ENCODE measurements at regions not wholly inside any gene's neighbourhood (a gene's known extent, or its start where the extent isn't known, plus 50 kb on each side); places are given as distances from the start of the nearest gene placed in this dataset.
"Not testable (repeated sequence)": the region's sequence is repeated elsewhere in the genome, so short reads cannot be mapped to it uniquely, and the experiment has no call there.

DNA sequence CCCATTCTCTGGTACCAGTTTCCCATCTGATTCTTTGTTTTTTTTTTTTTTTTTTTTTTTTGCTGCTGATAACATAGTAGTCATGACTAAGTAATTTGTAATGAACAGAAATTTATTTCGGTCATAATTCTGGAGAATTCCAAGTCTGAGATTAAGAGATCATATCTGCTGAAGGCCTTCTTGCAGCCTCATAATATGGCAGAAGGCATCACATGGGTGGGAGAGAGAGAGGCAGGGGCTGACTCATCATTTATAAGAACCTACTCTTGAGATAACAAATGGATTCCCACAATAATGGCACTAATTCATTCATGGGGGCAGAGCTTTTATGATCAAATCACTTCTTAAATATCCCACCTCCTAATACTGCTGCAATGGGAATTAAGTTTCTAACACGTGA is 1034.3 kb downstream of the STIM2 start:
- DNase-seq, result no peak

DNA sequence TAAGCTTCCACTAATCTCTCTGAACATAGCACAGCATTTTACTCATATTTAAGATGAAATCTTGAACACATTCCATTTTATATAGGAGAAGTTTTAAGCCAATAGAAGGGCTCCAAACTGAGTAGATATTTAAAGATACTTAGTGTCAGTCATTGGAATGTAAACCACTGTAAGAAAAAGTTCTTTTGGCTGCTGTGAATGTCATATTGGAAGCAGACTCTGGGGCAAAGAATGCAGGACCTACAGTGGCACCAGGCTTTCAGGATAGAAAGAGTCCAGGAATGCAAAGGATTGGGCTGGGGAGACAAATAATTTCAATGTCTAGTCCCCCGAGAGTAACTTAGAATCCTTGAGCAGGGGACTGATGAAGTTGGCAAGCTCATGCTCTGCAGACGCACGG is 1047.7 kb downstream of the STIM2 start:
- DNase-seq, result peak; percentile 4

DNA sequence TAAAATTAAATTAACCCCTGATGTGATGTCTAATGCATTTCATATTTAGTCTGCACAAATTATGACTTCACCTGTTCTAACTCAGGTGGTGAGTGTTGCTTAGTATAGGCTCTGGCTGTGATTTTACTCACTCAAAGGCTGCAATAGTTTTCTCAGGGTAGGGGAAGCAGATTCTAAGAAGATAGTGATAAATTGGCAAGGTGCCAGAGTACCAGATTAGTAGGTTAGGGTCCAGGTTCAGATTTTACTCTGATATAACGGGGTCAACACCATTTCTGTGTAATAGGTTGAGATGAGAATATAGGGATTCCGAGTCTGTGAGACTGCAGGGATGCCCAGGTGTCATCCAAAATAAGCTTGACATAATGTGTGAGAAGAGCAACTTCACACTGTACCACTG is 1049.6 kb downstream of the STIM2 start:
- no peak for DNase-seq

DNA sequence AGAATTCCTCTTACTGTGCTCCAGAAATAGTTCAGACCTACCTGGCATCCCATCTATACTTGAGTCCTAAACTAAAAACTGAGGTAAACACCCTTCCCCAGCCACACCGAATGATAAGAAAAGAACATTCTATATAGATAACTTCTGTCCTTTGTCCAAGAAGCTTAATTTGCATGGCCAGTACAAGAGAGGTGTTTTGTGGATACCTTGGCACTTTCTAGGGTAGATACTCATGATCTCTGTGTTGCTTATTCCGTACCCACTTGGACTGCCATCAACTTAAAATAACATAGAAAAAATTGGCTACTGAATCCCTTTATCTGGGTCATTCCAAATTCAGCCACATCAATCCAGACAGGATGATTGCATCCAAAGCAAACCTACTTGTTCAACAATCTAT is 1050.4 kb downstream of the STIM2 start:
- no peak for DNase-seq

DNA sequence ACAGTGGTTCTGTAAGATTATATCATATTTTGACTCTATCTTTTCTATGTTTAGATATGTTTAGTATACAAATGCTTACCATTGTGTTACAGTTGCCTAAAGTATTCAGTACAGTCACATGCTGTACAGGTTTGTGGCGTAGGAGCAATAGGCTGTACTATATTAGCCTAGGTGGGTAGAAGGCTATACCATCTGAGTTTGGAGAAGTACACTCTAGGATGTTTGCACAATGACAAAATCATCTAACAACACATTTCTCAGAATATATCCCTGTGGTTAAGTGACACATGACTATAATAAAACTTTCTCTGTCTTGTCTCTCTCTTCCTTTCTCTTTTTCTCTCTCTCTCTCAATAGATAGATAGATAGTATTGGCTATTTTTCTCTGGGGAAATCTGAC is 1053.1 kb downstream of the STIM2 start:
- no peak for DNase-seq

DNA sequence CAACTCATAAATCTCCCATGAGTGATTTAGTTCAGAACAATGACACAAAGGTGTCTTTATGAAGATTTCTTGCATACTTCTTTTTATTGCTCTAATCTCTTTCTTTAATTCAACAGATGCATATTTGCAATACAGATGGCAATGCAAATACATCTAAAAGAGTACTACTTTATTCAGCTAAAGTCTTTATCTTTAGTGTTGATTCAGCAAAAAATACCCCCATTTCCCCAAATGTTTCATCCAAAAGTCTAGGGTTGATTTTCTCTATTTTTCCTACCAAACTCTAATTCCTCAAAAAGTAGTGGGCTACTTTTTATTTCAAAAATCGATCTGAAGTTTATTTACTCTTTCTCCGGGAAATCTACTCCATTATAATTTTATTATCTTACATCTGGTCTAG is 1055.2 kb downstream of the STIM2 start:
- DNase-seq, result no peak

DNA sequence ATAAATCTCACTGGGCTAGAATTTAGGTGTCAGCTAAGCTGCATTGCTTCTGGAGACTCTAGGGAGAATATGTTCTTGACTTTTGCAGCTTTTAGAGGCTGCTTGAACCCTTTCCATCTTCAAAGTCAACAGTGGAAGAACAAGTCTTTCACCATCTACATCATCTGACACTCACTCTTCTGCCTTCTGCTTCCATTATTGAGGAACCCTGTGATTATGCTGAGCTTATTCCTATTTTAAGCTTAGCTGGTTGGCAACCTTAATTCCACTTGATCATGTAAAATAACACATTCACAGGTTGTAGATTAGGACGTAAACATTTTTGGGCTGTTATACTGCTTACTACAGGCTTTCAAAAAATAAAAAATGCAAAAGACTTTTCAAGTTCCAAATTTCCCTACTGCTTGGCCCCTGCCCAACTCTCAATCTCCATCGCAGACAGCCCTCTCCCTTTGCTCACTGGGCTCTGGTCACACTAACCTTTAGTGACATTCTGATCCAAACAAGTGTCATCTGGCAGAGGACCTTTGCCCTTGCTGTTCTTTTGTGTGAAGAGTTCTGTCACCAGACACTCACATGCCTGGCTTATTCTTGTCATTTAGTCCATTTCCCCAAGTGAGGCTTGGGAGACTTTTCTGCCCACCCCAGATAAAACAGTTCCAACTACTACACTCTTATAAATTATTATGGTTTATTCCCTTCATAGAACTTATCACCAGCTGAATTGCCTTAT is 1056.0 kb downstream of the STIM2 start:
- DNase-seq, result no peak

DNA sequence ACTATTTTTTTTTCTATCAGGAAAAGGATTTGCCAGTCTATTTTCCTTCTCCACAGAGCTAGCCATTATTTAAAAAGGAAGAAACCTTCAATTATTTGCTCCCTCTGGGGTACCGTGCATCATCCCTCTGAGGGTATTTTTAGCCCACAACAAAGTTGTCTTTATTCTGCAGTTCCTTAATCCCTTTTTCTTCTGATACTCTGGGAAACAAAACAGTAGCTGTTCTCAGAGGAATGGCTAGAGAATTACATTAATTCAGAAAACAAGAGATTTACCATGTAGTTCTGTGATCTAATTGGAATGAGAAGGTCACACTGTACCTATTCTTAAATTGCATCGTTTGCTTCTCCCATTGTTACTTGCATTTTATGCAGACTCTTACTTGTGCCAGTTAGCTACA is 1056.7 kb downstream of the STIM2 start:
- DNase-seq, result no peak

DNA sequence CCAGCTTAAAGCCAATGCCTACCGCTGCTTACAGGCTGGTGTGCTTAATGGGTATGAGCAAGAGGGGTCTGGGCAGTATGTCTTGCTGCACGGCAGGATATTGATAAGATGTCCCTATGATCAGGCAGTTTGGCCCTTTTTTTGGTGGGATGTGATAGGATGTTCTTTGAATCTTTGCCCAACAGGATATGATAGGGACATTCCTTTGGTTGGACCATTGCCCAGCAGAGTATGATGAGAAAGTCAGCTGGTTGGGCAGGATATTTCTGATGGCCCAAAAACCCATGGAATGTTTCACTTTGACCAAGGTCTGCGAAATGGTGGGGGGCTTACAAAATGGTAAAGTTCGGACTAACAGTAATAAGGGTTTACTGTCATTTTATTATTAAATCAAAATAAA is 1060.6 kb downstream of the STIM2 start:
- peak; percentile 27 for DNase-seq

DNA sequence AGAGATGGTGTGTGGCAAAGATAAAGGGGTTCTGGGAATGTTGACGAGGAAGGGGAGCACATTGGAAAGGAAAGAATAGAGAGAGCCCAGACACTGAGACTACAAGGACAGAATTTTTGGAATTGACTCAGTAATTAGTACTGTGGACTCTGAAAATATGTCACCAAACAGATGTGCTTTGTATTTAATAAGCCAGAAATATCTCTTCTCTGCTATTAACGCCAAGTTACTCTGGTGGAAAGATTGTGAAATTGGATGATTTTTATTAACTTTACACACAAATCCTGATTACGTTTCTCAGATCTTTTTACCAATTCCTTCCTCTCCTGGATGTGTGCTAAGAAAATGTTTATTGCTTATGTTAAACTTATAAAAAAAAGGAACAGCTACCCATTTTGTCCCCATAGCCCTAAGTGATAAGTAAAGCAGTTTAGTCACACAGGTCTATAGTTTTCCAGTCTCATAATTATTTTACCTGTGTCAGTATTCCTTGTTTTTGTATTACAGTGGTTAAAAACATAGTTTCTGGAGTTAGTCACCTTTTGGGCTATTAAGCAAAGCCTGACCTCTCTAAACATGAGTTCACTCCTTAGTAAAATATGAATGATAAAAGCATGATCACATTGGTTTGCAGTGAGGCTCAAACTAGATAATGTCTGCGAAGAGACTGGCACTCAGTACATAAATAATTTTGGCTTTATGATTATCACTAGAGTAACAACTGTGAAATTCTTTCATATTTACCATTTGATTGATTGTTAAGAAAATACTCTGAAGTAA is 1068.3 kb downstream of the STIM2 start:
- DNase-seq, result no peak

DNA sequence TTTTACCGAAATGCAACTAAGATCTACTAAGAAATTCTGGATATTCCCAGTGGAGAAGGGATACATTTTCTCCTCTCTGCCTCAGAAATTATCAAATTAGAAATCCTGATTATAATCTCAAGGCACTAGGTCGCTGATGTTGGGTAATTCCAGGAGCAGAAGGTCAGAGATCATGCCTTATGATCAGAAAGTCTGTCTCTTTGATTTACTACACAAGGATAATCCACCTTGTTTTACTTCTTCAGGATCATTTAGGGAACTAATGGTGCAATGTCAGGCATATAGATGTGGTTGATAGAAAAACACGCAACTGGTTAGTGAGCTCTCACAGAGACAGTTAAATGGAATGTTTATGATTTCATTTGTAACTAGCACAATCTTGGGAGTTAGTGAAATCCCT is 1069.7 kb downstream of the STIM2 start:
- DNase-seq, result no peak

DNA sequence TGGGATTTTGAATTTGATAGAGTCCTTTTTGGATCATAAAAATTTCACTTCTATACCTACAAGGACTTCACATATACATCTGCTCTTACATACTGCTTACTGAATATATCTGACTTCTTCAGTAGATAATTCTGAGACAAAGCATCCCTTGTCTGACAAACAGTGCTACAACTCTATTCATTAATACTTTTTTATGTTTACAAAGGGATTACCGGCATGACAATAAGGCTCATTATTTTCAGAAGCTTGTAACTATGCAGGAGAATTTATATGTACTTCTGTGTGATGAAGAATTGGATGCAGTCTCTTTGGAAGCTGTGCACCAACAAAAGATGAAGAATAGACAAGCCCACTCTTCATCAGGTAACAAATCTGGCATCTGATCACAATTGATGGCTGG is 1070.3 kb downstream of the STIM2 start:
- no peak for DNase-seq

DNA sequence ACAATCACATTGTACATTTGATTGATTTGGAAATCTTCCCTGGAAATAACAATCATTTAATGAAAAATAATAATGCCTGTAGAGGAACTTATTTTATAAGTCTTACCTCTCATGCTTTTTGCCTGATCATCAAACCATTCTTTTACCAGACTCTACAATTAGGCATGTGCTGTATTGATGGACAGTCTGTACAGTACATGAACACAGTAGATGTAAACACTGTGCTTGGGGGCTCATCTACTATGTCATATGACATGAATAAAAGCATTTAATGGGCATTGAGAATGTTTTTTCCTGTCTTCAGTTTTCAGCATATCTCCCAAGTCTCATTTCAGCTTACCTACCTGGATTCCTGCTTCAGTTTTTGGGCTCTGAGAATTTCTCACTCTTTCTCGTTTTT is 1070.9 kb downstream of the STIM2 start:
- no peak for DNase-seq

DNA sequence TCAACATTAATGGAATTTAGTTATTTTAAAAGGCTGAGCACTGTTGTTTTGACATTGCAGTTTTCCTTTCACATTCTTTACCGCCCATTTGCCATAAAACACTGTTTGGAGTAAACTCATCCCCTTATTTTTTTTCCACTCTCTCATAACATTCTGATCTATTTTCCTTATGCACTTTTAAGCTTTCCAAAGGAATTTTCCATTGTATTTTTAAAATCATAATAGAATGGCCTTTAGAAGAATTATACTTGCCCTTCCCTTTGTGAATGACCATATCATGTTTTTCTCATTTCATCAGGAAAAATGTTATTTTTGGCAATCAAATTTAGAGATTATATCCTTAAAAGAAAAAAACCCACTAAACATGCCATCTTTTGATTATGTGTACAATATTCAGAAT is 1074.2 kb downstream of the STIM2 start:
- DNase-seq, result no peak

DNA sequence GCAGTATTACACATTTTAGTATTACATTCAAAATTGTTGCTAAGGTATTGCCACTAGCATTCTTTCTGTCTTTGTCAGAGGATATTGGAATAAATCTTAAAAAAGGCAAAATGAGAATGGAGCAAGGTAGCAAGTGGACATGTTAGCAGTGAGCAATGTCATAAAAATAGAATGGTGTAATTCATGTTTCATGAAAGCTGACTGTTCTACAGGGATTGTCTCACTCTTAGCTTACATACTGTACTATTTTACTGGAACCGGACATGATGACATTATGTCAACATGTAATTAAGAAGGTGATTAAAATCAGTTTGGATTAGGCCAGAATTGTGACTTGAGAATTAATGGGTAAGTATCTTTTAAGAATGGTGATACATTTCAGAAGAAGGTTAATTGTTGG is 1086.2 kb downstream of the STIM2 start:
- DNase-seq, result no peak

DNA sequence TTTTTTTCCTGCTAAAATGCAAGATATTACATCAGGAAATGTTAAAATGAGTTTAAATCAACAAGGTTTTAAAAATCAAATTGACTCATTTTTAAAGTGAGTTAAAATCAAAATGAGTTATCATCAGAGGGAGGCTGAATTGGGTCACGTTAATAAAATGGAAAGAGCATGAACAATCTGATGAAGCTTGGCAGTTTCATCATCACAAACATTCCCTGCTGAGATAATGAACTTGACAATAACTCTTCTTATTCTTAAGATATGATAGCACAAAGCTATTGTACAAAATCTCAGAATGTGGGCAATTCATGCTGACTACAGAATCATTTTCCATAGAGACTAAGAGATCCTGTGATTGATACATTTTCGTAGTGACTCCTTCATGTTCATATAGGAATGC is 1086.7 kb downstream of the STIM2 start:
- DNase-seq, result no peak

DNA sequence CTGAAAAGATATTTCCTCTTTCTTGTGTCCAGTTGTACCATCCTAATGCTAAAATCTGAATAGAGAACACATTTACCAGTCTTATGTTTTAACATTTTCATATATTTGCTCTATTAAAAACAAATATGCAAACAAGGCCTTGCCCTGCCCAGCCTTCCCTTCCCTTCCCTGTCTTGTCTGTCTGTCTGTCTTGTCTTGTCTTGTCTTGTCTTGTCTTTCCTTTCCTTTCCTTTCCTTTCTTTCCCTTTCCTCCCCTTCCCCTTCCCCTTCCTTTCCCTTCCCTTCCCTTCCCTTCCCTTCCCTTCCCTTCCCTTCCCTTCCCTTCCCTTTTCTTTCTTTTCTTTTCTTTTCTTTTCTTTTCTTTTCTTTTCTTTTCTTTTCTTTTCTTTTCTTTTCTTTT is 1103.5 kb downstream of the STIM2 start:
- no peak for DNase-seq

DNA sequence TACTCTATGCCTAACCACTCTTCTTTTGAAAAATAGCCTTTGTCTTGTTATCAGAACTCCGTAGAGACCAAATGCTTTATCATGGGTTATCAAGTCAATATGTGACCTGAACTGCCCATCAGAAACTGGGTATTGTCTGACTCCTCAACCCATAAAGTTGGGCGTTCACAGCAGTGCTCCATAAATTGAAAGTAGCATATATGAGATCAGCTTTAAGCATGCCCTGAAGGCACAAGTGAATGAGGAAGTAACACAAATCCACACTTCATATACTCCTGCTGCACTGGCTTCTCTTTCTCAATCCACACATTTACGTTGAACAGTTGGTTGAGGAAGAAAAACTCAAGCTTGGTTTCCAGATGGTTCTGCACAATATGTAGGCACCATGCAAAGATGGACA is 1106.0 kb downstream of the STIM2 start:
- no peak for DNase-seq

DNA sequence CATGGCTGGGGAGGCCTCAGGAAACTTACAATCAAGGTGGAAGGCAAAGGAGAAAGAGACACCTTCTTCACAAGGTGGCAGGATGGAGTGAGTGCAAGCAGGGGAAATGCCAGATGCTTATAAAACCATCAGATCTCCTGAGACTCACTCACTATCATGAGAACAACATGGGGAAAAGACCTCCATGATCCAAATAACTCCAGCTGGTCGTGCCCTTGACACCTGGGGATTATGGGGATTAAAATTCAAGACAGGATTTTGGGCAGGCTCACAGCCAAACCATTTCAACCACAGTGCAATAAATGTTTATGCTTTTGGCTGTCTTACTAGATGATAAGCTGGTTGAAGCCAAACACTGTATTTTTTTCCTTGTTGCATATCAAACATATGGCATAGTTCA is 1112.4 kb downstream of the STIM2 start:
- no peak for DNase-seq

DNA sequence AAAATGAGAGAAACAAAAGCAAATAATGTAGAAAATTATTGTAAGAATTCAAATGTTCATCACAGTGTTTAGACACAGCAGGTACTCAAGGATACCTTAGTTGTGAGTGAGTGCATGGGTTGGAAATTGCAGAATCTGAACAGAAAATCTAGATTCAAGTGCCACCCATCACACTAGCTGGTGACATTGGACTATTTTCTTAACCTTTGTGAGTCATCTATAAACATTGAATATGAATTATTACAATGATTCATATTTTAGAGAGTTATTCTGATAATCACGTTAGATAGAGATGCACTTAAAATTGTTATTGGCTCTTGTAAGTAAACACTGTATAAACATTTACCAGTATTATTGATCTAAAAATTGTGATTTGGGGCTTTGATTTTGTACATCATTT is 1113.1 kb downstream of the STIM2 start:
- no peak for DNase-seq

DNA sequence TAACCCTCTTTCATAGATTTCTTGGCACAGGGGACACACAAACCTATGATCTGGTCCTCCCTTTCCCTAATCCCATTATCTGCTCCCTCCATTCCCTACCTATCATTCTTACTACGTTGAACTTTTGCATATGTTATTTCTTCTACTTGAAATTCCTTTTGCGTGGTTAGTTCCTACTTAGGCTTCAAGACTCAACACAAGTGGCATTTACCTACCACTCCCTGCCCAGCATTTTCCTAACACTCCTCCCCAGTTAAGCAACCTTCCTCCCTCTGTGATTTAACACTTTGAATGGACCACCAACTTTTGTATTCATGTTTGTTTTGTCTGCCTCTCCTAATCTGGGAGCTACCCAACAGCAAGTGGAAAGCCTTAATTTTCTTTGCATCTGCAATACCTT is 1113.7 kb downstream of the STIM2 start:
- no peak for DNase-seq

DNA sequence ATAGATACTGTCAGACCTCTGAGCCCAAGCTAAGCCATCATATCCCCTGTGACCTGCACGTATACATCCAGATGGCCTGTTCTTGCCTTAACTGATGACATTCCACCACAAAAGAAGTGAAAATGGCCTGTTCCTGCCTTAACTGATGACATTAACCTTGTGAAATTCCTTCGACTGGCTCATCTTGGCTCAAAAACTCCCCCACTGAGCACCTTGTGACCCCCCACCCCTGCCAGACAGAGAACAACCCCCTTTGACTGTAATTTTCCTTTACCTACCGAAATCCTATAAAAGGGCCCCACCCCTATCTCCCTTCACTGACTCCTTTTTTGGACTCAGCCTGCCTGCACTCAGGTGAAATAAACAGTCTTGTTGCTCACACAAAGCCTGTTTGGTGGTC is 1114.2 kb downstream of the STIM2 start:
- DNase-seq, result not testable (repeated sequence)

DNA sequence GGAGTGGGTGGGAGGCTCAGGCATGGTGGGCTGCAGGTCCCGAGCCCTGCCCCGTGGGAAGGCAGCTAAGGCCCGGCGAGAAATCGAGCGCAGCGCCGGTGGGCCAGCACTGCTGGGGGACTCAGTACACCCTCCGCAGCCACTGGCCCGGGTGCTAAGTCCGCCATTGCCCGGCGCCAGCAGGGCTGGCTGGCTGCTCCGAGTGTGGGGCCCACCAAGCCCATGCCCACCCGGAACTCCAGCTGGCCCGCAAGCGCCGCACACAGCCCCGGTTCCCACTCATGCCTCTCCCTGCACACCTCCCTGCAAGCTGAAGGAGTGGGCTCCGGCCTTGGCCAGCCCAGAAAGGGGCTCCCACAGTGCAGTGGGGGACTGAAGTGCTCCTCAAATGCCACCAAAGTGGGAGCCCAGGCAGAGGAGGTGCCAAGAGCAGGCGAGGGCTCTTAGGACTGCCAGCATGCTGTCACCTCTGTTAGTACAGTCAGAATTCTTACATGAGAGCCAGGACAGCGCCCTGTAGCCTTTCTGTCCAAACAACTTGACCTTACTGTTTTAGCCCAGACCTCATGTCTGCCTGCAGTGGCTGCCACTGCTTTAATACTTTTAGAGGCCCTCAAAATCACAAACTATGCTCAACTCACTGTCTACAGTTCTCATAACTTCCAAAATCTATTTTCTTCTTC is 1117.9 kb downstream of the STIM2 start:
- not testable (repeated sequence) for DNase-seq

DNA sequence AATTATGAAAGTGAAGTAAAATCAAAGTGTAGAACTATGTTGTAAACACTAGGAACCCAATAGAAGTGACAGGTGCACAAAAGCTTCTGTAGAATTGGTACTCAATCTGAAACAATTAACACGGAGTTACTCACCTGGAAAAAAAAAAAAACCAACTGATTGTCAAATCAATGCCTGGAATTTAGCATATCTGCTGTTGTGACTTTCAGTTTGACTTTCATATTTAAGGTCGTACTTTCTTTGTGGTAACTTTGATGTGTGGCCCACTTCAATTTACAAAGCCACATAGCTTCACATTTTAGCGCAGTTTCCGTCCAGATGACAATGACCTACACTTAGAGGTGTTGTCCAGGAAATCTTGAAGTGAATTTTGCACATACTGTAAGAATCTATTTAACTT is 1124.9 kb downstream of the STIM2 start:
- DNase-seq, result no peak

Measured in amniotic stem cell (primary cell).